Type B pancreatic cell (in vitro differentiated cells): ENCODE measurements at regions not wholly inside any gene's neighbourhood (a gene's known extent, or its start where the extent isn't known, plus 50 kb on each side); places are given as distances from the start of the nearest gene placed in this dataset.

ENCODE experiments used
- DNase-seq: peaks from one replicate; pipeline ENCODE4 v3.0.0; 2021; ENCODE audit warnings: mixed read lengths; ENCODE audit not compliant: unreplicated experiment; ENCODE audit errors: extremely low spot score
- H3K27ac Mint-ChIP-seq: 2 replicates; pipeline ENCODE4 v1.8.0; 2021; ENCODE audit warnings: mild to moderate bottlenecking, mixed read lengths
- H3K27me3 Mint-ChIP-seq: 2 replicates; pipeline ENCODE4 v1.8.0; 2021; ENCODE audit warnings: mixed read lengths
- H3K36me3 Mint-ChIP-seq: 2 replicates; pipeline ENCODE4 v1.8.0; 2021; ENCODE audit warnings: mixed read lengths
- H3K4me1 Mint-ChIP-seq: one replicate; pipeline ENCODE4 v1.8.0; 2021; ENCODE audit warnings: mixed read lengths; ENCODE audit not compliant: unreplicated experiment
- H3K4me3 Mint-ChIP-seq: 2 replicates; pipeline ENCODE4 v1.8.0; 2021; ENCODE audit warnings: mild to moderate bottlenecking, mixed read lengths
- H3K9me3 Mint-ChIP-seq: 2 replicates; pipeline ENCODE4 v1.8.0; 2021; ENCODE audit warnings: mixed read lengths
- TF ChIP-seq, protein P1 (sequence below): fragments of 200-600 bp; sonication (generic); conservative IDR thresholded peaks from 2 replicates; pipeline ENCODE4 v1.5.0; 2021; ENCODE audit warnings: antibody characterized with exemption, mild to moderate bottlenecking

GRCh38 chr3:74442683-74443082, 171.8 kb downstream of the CNTN3 start:
- H3K36me3 Mint-ChIP-seq, result no peaks in the 10 kb centered on the region
- TF ChIP-seq, protein P1, sequence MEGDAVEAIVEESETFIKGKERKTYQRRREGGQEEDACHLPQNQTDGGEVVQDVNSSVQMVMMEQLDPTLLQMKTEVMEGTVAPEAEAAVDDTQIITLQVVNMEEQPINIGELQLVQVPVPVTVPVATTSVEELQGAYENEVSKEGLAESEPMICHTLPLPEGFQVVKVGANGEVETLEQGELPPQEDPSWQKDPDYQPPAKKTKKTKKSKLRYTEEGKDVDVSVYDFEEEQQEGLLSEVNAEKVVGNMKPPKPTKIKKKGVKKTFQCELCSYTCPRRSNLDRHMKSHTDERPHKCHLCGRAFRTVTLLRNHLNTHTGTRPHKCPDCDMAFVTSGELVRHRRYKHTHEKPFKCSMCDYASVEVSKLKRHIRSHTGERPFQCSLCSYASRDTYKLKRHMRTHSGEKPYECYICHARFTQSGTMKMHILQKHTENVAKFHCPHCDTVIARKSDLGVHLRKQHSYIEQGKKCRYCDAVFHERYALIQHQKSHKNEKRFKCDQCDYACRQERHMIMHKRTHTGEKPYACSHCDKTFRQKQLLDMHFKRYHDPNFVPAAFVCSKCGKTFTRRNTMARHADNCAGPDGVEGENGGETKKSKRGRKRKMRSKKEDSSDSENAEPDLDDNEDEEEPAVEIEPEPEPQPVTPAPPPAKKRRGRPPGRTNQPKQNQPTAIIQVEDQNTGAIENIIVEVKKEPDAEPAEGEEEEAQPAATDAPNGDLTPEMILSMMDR, result no peak
- no peaks in the 10 kb centered on the region for H3K9me3 Mint-ChIP-seq
- H3K27ac Mint-ChIP-seq, result no peak overlapping the region
- H3K4me3 Mint-ChIP-seq, result no peak overlapping the region
- DNase-seq, result no peak
- H3K4me1 Mint-ChIP-seq, result no peaks in the 10 kb centered on the region
- no peaks in the 10 kb centered on the region for H3K27me3 Mint-ChIP-seq

DNA sequence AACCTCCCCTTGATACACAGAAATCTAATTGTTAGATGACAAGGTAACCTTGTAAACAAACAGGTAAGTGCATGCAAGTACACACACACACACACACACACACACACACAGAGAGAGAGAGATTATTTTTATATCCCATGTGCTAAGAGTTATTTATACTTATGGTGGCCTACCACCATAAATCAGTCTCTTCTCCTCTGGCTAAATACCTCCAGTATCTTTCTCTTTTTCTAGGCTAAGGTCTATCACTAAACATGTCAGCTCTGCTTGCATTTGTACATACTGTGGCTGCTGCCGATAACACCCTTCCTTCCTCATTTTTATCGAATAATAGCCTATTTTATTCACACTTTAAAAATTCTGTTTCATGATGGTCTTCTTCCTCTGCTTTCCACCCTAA, 172.4 kb downstream of the CNTN3 start:
- H3K36me3 Mint-ChIP-seq, result no peaks in the 10 kb centered on the region
- H3K27me3 Mint-ChIP-seq, result no peaks in the 10 kb centered on the region
- H3K4me1 Mint-ChIP-seq, result no peaks in the 10 kb centered on the region
- DNase-seq, result no peak
- H3K9me3 Mint-ChIP-seq, result no peaks in the 10 kb centered on the region
- H3K27ac Mint-ChIP-seq, result no peak overlapping the region
- H3K4me3 Mint-ChIP-seq, result no peak overlapping the region
- TF ChIP-seq, protein P1, result no peak

GRCh38 chr3:74436184-74436583, 178.3 kb downstream of the CNTN3 start:
- Mint-ChIP-seq H3K4me1 (no peaks in the 10 kb centered on the region), H3K9me3 (no peaks in the 10 kb centered on the region), H3K36me3 (no peaks in the 10 kb centered on the region), H3K27ac (no peak overlapping the region), H3K27me3 (no peaks in the 10 kb centered on the region), H3K4me3 (no peak overlapping the region)
- TF ChIP-seq, protein P1, result no peak
- DNase-seq, result no peak

GRCh38 chr3:74435631-74436030, 178.8 kb downstream of the CNTN3 start:
- Mint-ChIP-seq H3K9me3 (no peaks in the 10 kb centered on the region), H3K36me3 (no peaks in the 10 kb centered on the region), H3K27me3 (no peaks in the 10 kb centered on the region)

GRCh38 chr3:74434406-74434805, 180.1 kb downstream of the CNTN3 start:
- Mint-ChIP-seq H3K27me3 (no peaks in the 10 kb centered on the region), H3K27ac (no peak overlapping the region), H3K4me1 (no peaks in the 10 kb centered on the region), H3K4me3 (no peak overlapping the region), H3K9me3 (no peaks in the 10 kb centered on the region), H3K36me3 (no peaks in the 10 kb centered on the region)
- TF ChIP-seq, protein P1, result no peak
- DNase-seq, result no peak

More at GRCh38 chr3:74435631-74436030, 178.8 kb downstream of the CNTN3 start:
- Mint-ChIP-seq H3K4me1 (no peaks in the 10 kb centered on the region), H3K27ac (no peak overlapping the region), H3K4me3 (no peak overlapping the region)
- DNase-seq, result no peak
- TF ChIP-seq, protein P1, result no peak

- Mint-ChIP-seq H3K4me3 (no peak overlapping the region), H3K27ac (no peak overlapping the region), H3K9me3 (no peaks in the 10 kb centered on the region), H3K36me3 (no peaks in the 10 kb centered on the region), H3K27me3 (no peaks in the 10 kb centered on the region), H3K4me1 (no peaks in the 10 kb centered on the region)
- TF ChIP-seq, protein P1, result no peak
- DNase-seq, result no peak
These were observed 187.9 kb downstream of the CNTN3 start for GRCh38 chr3:74426571-74426970.
